ENCODE measurements at regions not wholly inside any gene's neighbourhood (a gene's known extent, or its start where the extent isn't known, plus 50 kb on each side); places are given as distances from the start of the nearest gene placed in this dataset.
A peak's percentile ranks its signal among the peaks of the same experiment; 100 is the strongest.
"Not testable (repeated sequence)": the region's sequence is repeated elsewhere in the genome, so short reads cannot be mapped to it uniquely, and the experiment has no call there.

DNA sequence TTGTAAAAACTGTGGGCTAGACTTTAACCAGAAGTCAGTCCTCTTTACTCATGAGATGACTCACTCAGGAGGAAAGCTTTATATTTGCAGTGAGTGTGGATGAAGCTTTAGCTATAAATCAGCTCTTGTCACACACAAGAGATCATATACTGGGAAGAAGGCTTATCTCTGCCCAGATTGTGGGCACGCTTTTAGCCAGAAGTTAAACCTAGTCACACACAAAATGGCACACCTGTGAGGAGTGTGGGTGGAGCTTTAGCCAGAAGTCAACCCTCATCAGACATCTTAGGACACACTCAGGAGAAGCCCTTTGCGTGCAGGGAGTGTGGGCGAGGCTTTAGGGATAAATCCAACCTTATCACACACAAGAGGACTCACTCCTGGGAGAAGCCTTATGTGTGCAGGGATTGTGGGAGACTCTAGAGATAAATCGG lies 706.9 kb upstream of the LUZP2 start:
- Histone ChIP-seq H3K9me3 (ENCODE audit: insufficient read depth, low read length) (no peaks in the 10 kb centered on the region), H3K36me3 (replicated peaks; ENCODE audit: low read depth, low read length) (no peaks in the 10 kb centered on the region), H3K79me2 (ENCODE audit: low read length) (no peaks in the 10 kb centered on the region), H3K27ac (ENCODE audit: low read length) (no peak overlapping the region), H3K4me2 (ENCODE audit: low read length) (no peak overlapping the region), H3K4me1 (ENCODE audit: low read length) (no peaks in the 10 kb centered on the region), H4K20me1 (ENCODE audit: insufficient read depth, low read length) (no peaks in the 10 kb centered on the region), H2AFZ (ENCODE audit: low read depth, low read length) (no peak overlapping the region), H3K4me3 (ENCODE audit: low read length) (no peak overlapping the region), H3K9ac (ENCODE audit: low read length) (no peak overlapping the region), H3K27me3 (ENCODE audit: low read depth, low read length) (no peaks in the 10 kb centered on the region)
- TF ChIP-seq EZH2phosphoT487 (IDR thresholded peaks at IDR 0.05; ENCODE audit: low read depth) = no peak
- TF ChIP-seq, protein P1, sequence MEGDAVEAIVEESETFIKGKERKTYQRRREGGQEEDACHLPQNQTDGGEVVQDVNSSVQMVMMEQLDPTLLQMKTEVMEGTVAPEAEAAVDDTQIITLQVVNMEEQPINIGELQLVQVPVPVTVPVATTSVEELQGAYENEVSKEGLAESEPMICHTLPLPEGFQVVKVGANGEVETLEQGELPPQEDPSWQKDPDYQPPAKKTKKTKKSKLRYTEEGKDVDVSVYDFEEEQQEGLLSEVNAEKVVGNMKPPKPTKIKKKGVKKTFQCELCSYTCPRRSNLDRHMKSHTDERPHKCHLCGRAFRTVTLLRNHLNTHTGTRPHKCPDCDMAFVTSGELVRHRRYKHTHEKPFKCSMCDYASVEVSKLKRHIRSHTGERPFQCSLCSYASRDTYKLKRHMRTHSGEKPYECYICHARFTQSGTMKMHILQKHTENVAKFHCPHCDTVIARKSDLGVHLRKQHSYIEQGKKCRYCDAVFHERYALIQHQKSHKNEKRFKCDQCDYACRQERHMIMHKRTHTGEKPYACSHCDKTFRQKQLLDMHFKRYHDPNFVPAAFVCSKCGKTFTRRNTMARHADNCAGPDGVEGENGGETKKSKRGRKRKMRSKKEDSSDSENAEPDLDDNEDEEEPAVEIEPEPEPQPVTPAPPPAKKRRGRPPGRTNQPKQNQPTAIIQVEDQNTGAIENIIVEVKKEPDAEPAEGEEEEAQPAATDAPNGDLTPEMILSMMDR (IDR thresholded peaks at IDR 0.05; ENCODE audit: low read depth, low read length) = no peak

DNA sequence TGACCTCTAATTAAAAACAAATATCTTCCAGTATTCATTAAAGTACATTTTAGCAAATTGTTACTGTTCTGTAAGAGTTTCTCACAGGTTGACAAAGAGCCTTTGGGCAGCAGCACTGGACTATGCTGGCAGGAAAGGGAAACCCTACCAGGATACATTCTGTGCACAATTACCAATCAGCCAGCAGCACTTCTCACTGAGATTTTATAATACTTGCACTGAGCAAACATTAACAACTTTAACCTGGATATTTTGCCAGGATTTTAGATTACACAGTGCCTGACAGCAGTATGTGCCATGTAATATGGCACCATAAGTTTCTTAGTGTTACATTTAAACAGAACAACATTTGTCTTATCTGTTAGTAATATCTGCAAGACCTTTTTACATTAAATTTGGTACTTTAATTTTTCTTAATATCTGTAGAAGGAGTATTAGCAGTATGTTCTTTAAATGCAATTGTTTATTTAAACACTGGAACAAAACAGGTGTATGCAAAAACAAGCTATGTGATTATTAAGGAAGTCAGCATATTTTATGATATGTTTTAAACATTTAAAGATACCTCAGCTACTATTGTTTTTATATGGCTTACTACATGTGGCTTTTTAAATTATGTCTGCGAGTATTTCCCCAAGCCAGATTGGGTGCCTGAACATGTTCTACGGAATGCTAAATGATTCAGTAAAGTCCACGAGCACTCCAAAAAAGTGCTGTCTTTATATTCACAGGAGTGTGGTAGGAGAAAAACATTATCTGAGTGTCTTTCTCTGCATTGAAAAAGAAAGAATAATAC lies 699.0 kb upstream of the LUZP2 start:
- Histone ChIP-seq H3K9ac (ENCODE audit: low read length) (no peak overlapping the region), H4K20me1 (ENCODE audit: insufficient read depth, low read length) (no peaks in the 10 kb centered on the region), H2AFZ (ENCODE audit: low read depth, low read length) (no peak overlapping the region), H3K4me3 (ENCODE audit: low read length) (no peak overlapping the region), H3K36me3 (replicated peaks; ENCODE audit: low read depth, low read length) (no peaks in the 10 kb centered on the region), H3K4me2 (ENCODE audit: low read length) (no peak overlapping the region), H3K27me3 (ENCODE audit: low read depth, low read length) (no peaks in the 10 kb centered on the region), H3K9me3 (ENCODE audit: insufficient read depth, low read length) (no peaks in the 10 kb centered on the region), H3K4me1 (ENCODE audit: low read length) (no peaks in the 10 kb centered on the region), H3K79me2 (ENCODE audit: low read length) (no peaks in the 10 kb centered on the region), H3K27ac (ENCODE audit: low read length) (no peak overlapping the region)
- TF ChIP-seq EZH2phosphoT487 (IDR thresholded peaks at IDR 0.05; ENCODE audit: low read depth) = no peak
- TF ChIP-seq, protein P1 (IDR thresholded peaks at IDR 0.05; ENCODE audit: low read depth, low read length) = no peak

DNA sequence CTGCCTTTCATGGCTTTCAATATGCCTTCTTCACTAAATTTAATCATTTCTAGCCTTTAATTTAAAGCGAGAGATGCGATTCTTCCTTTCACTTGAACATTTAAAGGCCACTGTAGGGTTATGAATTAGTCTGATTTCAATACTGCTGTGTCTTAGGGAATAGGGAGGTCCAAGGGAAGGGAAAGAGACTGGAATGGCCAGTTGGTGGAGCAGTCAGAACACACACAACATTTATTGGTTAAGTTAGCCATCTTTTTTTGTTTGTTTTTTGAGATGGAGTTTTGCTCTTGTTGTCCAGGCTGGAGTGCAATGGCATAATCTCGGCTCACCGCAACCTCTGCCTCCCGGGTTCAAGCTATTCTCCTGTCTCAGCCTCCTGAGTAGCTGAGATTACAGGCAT lies 662.5 kb upstream of the LUZP2 start:
- H3K27ac ChIP-seq (ENCODE audit: low read length); H4K20me1 ChIP-seq (ENCODE audit: insufficient read depth, low read length); H3K9me3 ChIP-seq (ENCODE audit: insufficient read depth, low read length); H3K4me1 ChIP-seq (ENCODE audit: low read length); H3K27me3 ChIP-seq (ENCODE audit: low read depth, low read length); H3K4me3 ChIP-seq (ENCODE audit: low read length); H3K79me2 ChIP-seq (ENCODE audit: low read length); H3K36me3 ChIP-seq (replicated peaks; ENCODE audit: low read depth, low read length); H3K4me2 ChIP-seq (ENCODE audit: low read length); H3K9ac ChIP-seq (ENCODE audit: low read length); H2AFZ ChIP-seq (ENCODE audit: low read depth, low read length): not testable (repeated sequence)

DNA sequence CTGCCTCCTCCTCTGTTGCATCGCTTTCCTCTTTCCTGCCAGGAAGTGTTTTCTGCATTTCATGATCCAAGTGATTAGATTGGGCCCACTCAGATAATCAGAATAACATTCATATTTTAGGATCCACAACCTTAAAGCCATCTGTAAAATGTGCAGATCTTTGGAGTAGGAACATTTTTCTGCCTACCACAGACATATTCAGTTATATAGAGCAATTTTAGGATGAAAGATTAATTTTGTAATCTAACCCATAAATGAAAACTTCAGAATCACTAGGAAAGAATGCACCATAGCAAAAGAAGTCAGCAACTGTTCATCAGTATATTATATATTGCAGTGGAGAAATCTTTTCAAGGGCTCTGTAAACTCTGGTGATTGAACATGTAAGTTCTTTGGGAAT lies 659.9 kb upstream of the LUZP2 start:
- Histone ChIP-seq H3K27ac (ENCODE audit: low read length) (no peak overlapping the region), H3K4me1 (ENCODE audit: low read length) (no peaks in the 10 kb centered on the region), H3K27me3 (ENCODE audit: low read depth, low read length) (no peaks in the 10 kb centered on the region), H3K36me3 (replicated peaks; ENCODE audit: low read depth, low read length) (no peaks in the 10 kb centered on the region), H3K4me3 (ENCODE audit: low read length) (no peak overlapping the region), H3K79me2 (ENCODE audit: low read length) (no peaks in the 10 kb centered on the region), H3K9ac (ENCODE audit: low read length) (no peak overlapping the region), H3K9me3 (ENCODE audit: insufficient read depth, low read length) (no peaks in the 10 kb centered on the region), H3K4me2 (ENCODE audit: low read length) (no peak overlapping the region), H2AFZ (ENCODE audit: low read depth, low read length) (0 out of 2 replicates have a peak overlapping the region, but pooled peaks have one; percentile 11), H4K20me1 (ENCODE audit: insufficient read depth, low read length) (no peaks in the 10 kb centered on the region)
- TF ChIP-seq EZH2phosphoT487 (IDR thresholded peaks at IDR 0.05; ENCODE audit: low read depth) = no peak
- TF ChIP-seq, protein P1 (IDR thresholded peaks at IDR 0.05; ENCODE audit: low read depth, low read length) = no peak
